ENCODE measurements at regions not wholly inside any gene's neighbourhood (a gene's known extent, or its start where the extent isn't known, plus 50 kb on each side); places are given as distances from the start of the nearest gene placed in this dataset.
"Not testable (repeated sequence)": the region's sequence is repeated elsewhere in the genome, so short reads cannot be mapped to it uniquely, and the experiment has no call there.

DNA sequence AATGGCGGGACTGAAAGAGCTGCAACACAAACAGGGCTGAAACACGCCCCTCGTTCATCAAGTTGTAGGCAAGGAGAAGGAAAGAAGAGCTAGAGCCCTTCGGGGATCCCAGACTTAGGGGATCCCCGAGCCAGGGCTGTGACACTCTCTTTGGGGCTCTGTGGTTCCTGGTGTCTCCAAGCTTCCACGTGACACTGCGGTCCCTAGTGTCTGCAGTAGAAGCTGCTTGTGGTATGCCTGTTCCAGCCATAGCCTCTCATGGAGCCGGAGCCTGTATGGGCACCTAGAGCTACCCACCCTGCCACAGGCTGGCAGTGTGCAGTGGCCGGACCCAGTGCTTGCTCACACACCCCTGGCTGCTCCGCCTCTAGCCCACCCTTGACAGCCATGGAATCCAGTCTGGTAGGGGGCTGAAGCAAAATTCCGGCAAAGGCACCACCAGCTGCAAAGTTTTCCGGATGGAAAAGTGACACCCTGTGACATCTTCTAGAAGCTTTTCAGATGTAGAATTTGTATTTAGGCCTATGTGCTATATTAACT, 1439.6 kb upstream of the ACO1 start:
- no peak for DNase-seq

DNA sequence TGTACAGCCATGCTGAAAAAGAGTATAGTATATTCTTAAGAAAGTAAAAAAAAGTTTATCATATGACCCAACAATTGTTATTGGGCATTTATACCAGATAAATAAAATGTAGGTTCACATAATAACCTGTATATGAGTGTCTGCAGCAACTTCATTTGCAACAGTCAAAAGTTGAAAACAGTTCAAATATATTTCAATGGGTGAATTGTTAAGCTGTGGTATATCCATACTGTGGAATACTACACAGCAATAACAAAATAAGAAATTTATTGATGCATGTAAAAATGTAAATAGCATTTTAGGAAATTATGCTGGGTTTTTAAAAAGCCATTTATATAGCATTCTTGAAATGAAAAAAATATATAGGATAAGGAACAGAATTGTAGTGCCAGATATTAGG, 1420.1 kb upstream of the ACO1 start:
- DNase-seq: no peak

DNA sequence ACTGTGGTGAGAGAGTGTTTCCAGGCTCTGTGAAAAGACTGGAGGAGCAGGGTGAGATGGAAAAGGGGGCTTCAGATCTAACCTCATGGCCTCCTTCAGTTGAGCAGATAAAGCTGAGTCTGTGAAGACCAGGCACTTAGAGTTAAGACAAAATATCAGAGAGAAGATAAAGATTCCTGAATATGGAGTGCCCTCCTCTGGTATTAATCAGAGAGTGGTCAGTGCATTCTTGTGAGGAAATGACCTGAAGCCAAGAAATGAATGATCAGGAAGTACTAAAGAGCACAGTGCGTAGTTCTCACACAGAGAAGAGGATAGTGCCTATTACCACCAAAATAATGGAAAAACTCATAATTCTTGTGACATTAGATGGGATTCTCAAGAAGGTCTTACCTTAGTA, 1417.0 kb upstream of the ACO1 start:
- no peak for DNase-seq

DNA sequence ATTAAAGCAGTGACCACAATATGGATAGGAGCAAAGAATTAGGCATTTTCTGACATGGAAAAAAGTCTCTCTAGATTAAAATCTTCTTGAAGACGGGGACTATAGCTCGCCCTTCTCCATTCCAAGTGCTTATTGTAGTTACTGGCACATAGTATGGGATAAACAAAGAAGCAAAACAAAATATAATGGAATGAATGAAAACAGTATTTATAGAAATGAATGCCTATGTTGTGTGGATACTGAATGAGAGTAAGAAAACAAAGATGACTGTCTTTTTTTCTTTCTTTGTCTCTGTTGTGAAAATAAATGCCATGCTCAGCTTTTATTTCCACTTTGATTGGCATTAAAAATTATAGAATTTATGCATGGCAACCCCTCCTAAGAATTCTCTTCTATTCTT, 1414.3 kb upstream of the ACO1 start:
- no peak for DNase-seq

DNA sequence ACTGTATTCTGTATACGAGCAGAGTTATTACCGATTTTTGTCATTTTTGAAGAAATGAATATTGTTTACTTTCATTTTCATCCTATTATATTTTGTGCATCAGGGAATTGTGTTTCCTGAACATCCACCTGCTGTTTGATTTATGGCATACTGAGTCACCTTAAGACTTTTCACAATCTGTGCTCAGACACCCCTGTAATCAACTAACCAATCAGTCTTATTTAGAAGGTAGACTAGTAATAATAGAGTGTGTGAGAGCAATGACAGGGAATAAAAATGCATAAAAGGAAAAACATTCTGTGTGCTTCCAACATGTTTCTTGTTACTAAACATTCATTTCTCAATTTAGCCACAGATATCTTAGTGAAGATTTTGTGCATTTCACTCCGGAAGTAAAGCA, 1413.6 kb upstream of the ACO1 start:
- no peak for DNase-seq

DNA sequence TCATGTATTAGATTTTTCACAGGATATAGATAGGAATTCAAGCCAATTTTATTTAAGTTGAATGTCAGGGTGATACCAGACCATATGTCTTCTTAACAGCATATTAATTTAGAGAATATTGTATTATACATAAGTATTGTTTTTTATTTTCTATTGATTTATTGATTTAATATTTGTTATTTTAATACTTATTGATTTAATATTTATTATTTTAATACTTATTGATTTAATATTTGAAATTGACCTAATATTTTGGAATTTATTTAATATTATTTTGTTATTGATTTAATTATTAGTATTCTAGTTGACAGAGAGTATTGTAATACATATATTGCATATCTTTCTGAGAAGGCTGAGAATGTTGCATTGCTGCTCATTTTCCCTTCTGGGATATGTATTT, 1411.8 kb upstream of the ACO1 start:
- DNase-seq: no peak

DNA sequence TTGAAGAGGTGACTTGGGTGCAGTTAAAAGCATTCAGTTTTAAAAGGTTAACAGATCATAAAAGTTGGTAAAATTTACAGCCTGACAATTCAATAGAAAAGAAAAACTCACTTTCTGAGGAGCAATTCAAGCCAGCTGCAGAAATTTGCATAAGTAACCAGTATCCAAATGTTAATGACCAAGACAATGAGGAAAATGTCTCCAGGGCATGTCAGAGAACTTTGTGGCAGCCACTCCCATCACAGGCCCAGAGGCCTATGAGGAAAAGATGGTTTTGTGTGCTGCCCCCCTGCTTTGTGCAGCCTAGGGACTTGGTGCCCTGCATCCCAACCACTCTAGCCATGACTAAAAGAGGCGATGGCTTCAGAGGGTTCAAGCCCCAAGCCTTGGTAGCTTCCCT, 1406.5 kb upstream of the ACO1 start:
- DNase-seq: no peak

DNA sequence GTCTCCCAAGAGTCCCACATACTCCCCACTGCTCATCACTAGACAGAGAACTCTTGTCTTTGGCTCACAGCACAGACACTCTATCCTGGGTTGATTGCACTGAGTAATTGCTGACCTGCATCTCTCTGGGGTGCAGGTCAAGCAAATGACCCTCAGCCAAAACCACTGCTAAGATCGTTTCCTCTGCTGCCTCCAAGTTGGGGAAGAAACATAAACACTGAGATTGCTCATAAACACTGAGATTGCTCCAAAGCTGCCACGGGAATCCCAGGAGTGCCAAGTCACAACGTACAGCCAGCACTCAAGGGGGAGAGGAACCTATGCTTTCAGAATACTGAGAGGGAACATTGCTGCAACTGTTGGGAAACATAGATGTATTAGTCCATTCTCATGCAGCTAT, 1402.1 kb upstream of the ACO1 start:
- no peak for DNase-seq

DNA sequence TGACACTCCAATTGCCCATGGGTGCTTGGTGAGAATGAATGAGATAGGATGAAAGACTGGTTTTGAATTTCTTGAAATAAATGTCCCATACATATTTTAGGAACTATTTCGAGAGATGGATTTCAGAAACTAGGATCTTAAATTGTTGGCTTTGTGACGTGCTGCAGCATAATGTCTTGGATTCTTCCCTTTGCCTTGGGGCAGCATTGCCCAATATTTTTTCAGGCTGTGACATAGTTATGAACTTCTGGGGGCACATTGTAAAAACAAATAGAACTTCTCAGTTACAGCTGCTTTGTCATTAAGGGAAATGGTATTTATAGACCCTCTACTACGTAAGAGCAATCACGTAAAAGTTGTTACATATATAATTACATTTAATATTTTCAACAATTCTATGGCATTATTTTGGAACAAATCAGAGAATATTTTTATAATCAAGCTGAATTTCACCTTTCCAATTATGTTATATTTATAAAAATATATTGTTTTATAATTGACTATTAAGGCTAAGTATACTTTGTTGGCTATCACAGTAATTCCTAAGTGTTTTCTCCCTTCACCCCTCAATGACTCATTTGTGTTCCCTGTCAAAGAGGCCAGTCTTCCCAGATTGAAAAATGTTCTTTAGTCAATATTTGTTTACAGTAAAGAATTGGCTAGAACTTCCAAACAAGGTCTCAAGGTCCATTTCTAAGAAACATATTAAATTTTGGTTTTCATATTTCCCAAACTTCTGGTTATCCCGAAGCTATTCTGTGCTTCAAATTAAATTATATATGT, 1388.3 kb upstream of the ACO1 start:
- DNase-seq: no peak

DNA sequence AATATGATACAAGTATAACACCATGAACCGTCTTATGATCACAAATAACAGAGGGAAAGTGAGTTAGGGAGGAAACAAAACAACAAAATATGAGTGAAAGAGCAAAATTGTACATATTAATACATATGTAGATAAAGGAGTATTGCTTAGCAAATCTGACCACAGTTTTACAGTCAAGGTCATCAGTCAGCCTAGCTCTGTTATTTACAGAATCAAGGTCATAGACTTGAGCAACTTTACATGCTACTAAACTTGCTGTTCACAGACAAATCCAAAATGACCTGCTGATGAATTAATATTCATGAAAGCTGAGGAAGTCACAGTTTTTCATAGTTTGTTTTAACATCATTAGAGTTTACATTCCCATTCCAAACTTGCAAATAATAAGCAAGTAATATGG, 1387.7 kb upstream of the ACO1 start:
- DNase-seq: no peak

DNA sequence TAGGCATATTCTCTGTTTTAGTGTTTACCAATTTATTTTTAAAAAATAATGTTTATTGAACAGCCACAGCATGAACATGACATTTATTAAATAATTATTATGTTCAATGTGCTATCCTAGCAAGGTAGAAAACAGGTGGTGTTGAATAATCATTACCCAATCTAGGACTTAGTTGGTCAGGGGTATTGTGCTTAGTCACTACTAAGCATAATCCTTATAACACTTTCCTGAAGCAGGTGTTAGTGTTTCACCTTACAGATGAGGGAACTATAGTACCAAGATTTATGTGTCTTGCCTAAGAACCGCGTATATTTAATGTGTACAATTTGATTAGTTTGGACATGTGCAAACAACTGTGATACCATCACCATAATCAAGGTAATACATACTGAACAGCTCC, 1387.2 kb upstream of the ACO1 start:
- no peak for DNase-seq

DNA sequence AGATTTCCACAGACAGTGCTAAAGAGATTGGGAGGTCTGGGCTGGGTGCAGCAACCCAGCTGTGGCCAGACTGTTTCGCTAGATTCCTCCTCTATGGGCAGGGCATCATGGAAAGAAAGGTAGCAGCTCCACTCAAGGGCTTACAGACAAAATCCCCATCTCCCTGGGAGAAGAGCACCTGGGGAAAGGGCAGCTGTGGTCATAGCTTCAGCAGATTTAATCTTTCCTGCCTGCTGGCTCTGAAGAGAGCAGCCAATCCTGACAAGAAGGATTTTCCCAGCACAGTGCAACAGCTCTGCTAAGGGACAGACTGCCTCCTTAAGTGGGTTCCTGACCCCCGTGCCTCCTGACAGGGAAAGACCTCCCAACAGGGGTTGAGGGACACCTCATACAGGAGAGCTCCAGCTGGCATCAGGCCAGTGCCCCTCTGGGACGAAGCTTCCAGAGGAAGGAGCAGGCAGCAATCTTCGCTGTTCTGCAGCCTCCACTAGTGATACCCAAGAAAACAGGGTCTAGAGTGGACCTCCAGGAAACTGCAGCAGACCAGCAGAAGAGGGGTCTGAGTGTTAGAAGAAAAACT, 1379.3 kb upstream of the ACO1 start:
- DNase-seq: no peak

DNA sequence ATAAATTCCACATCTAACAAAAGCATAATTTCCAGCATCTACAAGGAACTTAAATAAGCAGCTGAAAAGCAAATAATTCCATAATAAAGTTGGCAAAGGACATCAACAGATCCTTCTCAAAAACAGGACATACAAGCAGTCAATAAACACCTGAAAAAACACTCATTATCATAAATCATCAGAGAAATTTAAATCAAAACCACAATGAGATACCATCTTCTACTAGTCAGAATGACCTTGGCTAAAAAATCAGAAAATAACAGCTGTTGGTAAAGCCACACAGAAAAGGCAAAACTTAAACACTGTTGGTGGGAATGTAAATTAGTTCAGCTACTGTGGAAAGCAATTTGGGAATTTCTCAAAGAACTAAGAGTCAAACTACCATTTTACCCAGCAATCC, 1371.1 kb upstream of the ACO1 start:
- DNase-seq: no peak

DNA sequence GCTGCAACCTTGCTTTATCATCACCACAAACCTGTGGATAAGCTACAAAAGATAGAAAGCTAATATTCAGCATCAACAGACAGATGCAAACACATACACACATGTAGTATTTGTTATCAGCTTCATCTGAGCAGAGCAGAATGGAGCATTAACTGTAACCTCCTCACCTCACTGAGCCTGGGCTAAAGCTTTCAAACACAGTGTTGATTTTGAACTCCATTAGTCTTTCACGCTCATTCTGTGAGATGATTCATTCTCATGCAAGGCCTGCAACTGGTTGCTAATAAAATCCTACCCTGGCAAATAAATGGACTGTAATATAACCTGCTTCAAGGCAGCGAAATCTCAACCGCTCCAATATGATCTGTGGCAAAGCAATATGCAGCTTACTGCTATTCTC, 1360.6 kb upstream of the ACO1 start:
- DNase-seq: no peak

DNA sequence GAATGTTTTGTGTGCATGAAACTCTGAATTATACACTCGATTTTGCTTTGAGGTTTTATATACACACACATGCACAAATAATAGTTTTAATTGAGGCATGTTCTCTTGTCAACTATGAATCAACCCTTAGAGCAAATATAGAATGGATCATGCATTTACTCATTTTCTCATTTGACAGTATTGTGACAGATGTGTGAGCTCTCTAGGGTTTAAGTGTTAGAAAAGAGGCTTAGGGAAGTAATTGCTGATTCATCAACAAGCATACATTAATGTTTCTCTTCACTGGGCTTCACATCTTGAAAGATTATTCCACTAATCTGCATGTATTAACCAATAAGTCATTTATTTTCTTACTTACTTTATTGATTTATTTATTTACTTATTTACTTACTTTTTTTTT, 1356.8 kb upstream of the ACO1 start:
- no peak for DNase-seq

DNA sequence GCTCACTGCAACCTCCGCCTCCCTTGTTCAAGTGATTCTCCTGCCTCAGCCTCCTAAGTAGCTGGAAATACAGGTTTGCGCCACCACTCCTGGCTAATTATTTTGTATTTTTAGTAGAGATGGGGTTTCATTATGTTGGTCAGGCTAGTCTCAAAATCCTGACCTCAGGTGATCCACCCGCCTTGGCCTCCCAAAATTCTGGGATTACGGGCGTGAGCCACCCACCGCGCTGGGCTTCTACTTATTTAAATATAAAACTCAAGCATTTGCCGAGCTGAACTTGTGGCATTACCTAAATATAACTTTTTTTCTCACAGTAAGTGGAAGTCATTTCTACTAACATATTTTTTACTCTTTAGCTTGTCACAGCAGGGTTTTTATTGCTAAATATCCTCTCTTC, 1356.3 kb upstream of the ACO1 start:
- DNase-seq: no peak

DNA sequence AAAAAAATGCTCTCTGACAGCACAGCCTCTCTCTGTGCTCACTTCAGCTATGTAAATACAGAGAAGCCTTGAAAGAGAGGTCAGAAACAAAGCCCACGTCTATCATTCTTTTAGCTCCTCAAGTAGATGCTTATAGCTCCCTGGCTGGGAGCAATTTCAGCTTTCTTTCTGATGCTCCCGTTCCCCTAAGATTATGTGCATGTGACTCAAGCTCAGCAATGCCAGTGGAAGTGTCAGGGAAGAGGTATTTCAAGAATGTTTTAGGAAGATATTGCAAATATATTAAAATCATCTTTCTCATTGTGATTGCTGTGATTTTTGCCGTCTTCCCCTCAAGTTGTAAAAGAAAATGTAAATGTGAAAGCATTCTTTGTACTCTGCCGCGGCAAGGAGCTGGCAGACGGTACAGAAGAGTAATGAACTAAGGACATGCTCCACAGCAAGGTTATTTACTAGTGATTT, 1353.7 kb upstream of the ACO1 start:
- DNase-seq: no peak

DNA sequence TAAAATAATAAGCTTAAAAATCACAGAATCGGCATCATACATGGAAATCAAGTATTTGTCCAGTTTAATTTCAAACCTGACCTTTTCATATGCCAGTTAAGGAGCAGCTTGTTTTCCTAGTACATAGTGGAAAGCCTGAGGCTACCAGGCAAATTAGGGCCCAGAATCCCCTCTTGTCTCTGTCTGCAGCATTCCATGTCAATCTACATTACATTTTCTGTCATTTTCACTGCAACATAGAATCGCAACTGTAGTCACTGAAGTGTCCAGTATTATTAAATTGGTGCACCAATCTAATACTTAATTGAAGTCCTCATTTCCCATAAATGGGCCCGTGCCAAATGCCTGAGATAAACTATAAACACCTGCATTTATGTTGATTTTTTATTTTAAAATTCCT, 1352.2 kb upstream of the ACO1 start:
- no peak for DNase-seq

DNA sequence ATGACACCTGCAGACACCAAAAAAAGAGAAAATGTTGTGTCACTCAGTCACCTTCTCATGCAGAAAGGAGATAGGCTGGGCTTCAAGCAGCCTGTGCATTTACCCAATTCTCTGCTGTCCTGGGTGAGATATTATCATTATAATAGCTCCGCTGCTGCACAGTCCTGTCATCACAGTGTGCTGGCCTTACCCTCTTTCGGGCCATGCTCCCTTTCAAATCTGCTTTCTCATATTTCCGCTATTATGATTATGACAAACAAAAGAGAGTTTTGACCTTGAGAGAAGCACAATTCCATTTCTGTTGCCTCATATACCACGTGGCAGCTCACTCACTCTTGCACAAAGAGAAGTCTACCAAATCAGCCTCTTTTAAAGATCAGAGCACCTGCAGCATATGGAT, 1350.1 kb upstream of the ACO1 start:
- no peak for DNase-seq

DNA sequence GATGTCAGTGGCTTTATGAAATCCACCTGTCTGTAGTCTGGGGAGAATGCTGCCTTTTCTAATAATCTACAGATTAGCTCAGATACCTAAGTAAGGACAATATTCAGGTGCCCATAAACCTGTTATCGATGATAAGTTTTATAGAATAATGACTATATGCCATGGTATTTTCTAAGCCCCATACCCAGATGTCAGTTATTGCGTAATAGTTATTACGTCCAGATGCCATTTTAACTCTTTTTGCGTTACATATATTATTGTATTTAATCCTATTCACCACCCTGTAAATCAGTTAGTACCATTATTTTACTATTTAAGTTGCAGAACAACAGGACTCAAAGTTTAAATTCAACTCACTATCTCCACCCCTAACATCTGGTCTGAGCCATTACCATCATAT, 1343.9 kb upstream of the ACO1 start:
- DNase-seq: no peak

DNA sequence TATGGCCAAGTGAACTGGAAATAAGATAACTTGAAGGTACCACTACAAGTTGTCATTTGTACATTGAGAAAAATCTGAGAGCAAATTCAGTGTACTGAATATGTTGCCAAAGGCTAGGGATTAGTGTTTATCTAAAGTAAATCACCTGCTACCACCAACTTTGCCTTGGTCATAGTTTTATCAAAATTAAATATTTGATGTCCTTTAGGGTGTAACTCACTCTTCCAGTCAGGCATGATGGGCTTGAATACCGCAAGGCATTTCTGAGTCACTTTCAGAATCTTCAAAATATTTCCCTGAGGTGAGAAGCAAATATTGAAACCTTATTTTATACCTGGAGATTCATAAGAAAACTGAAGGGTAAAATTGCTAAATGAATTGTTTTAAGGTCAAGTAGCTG, 1338.6 kb upstream of the ACO1 start:
- no peak for DNase-seq

DNA sequence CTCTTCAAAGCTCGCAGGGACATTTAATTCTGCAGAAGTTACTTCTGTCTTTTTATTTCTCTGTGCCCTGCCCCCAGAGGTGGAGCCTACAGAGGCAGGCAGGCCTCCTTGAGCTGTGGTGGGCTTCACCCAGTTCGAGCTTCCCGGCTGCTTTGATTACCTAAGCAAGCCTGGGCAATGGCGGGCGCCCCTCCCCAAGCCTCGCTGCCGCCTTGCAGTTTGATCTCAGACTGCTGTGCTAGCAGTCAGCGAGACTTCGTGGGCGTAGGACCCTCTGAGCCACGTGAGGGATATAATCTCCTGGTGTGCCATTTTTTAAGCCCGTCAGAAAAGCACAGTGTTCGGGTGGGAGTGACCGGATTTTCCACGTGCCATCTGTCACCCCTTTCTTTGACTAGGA, 1322.9 kb upstream of the ACO1 start:
- not testable (repeated sequence) for DNase-seq

DNA sequence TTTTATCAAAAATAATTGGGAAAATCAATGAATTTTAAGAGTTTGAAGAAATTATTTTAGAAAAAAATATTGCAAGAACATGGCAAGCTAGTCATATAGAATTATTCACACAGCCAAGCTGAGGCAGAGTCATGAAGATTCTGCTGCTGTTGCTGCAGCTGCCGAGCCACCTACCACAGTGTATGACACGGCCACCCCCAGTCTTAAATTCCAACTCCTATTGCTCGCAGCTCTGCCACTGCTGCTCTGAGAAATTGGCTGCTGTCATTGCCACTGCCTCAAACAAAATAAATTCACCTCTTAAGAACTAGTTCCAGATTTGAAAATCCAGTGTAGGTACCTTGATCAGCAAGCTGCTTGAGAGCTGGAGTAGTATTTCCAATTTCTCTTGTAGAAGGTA, 1318.8 kb upstream of the ACO1 start:
- DNase-seq: no peak

DNA sequence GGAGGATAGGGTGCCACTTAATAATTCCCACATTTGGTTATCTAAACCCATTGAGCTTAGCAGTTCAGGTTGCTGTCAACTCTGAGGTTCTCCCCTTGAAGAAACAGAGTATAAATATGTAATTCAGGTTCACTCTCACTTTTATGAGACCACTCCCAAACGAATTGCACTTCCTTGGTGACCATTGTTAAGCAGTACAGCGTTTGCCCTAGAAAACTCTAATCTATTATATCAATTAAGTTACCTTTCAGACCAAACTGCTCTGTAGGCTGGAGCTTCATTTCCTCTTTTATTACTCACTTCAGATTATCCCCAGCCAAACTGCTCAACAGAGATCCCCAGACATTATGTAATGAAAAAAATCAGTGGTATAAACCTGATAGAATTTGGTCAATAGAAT, 1317.0 kb upstream of the ACO1 start:
- DNase-seq: no peak

Data from suppressor macrophage treated with lipopolysaccharide for 1 hour (primary cell).